ENCODE measurements at regions not wholly inside any gene's neighbourhood (a gene's known extent, or its start where the extent isn't known, plus 50 kb on each side); places are given as distances from the start of the nearest gene placed in this dataset.
"Not testable (repeated sequence)": the region's sequence is repeated elsewhere in the genome, so short reads cannot be mapped to it uniquely, and the experiment has no call there.

GRCh38 chr2:7436096-7436906 lies 519.1 kb downstream of the RNF144A start:
- DNase-seq: no peak

- DNase-seq: no peak
Observed at GRCh38 chr2:7437141-7437540, 519.9 kb downstream of the RNF144A start.

- no peak for DNase-seq
Observed at GRCh38 chr2:7437716-7438632, 520.8 kb downstream of the RNF144A start.

GRCh38 chr2:7438855-7439254 lies 521.6 kb downstream of the RNF144A start:
- no peak for DNase-seq

GRCh38 chr2:7440977-7441376 lies 523.8 kb downstream of the RNF144A start:
- DNase-seq: no peak

- DNase-seq: not testable (repeated sequence)
Observed at GRCh38 chr2:7441841-7442240, 524.6 kb downstream of the RNF144A start.

GRCh38 chr2:7444626-7445025 lies 527.4 kb downstream of the RNF144A start:
- DNase-seq: no peak

- DNase-seq: no peak
Observed at GRCh38 chr2:7448578-7449264, 531.5 kb downstream of the RNF144A start.

- DNase-seq: no peak
Observed at GRCh38 chr2:7449298-7449697, 532.1 kb downstream of the RNF144A start.

GRCh38 chr2:7450188-7450832 lies 533.1 kb downstream of the RNF144A start:
- DNase-seq: no peak

GRCh38 chr2:7450833-7451190 lies 533.6 kb downstream of the RNF144A start:
- no peak for DNase-seq

- no peak for DNase-seq
Observed at GRCh38 chr2:7452110-7452876, 535.1 kb downstream of the RNF144A start.

- no peak for DNase-seq
Observed at GRCh38 chr2:7454592-7454991, 537.4 kb downstream of the RNF144A start.

GRCh38 chr2:7456762-7457161 lies 539.5 kb downstream of the RNF144A start:
- no peak for DNase-seq

GRCh38 chr2:7458066-7458465 lies 540.9 kb downstream of the RNF144A start:
- no peak for DNase-seq

- DNase-seq: no peak
Observed at GRCh38 chr2:7467782-7468447, 550.7 kb downstream of the RNF144A start.

- DNase-seq: no peak
Observed at GRCh38 chr2:7468448-7468828, 551.2 kb downstream of the RNF144A start.

- no peak for DNase-seq
Observed at GRCh38 chr2:7468955-7469354, 551.7 kb downstream of the RNF144A start.

GRCh38 chr2:7471185-7471584 lies 554.0 kb downstream of the RNF144A start:
- no peak for DNase-seq

- no peak for DNase-seq
Observed at GRCh38 chr2:7472465-7472864, 555.3 kb downstream of the RNF144A start.

GRCh38 chr2:7473135-7473771 lies 556.0 kb downstream of the RNF144A start:
- no peak for DNase-seq
